ENCODE measurements at regions not wholly inside any gene's neighbourhood (a gene's known extent, or its start where the extent isn't known, plus 50 kb on each side); places are given as distances from the start of the nearest gene placed in this dataset.

GRCh38 chr2:16308816-16309215 is 356.8 kb downstream of the CYRIA start:
- no peak overlapping the region for H3K9ac ChIP-seq (replicated peaks in 1 of 4; ENCODE audit: extremely low read depth in 1 of 4, low read depth in 3 of 4, low read length in 3 of 4)

More at GRCh38 chr2:16308816-16309215, 356.8 kb downstream of the CYRIA start:
- ChIA-PET POLR2A (ENCODE audit: partially characterized antibody) (no interaction called here), CTCF (ENCODE audit: partially characterized antibody) (interaction anchor here (0.6 to 1.8 kb wide), 7 partner anchors 12 to 365 kb away, joined by 3 to 5 read pairs (median 3); no protein-coding TSS in a partner anchor)
- no peak for DNase-seq (ENCODE audit: low read depth in 1 of 2, low spot score in 2 of 2)
- Histone ChIP-seq H3K79me1 (ENCODE audit: low read depth, low read length) (no peaks in the 10 kb centered on the region), H3K36me3 (ENCODE audit: control insufficient read depth in 2 of 4, insufficient read depth in 4 of 4, low read length in 3 of 4) (no peaks in the 10 kb centered on the region), H3K56ac (replicated peaks; ENCODE audit: insufficient read length, low read depth, low read length) (no peak overlapping the region), H2BK5ac (ENCODE audit: low read depth, low read length) (no peak overlapping the region), H3K4me3 (ENCODE audit: extremely low read depth in 1 of 4, insufficient read depth in 2 of 4, low read depth in 3 of 4, low read length in 4 of 4) (no peak overlapping the region), H4K20me1 (replicated peaks in 1 of 2; ENCODE audit: control insufficient read depth in 1 of 2, insufficient read depth in 2 of 2, low read length in 2 of 2) (no peaks in the 10 kb centered on the region), H2BK15ac (ENCODE audit: low read length) (no peak overlapping the region), H4K8ac (ENCODE audit: extremely low read depth, insufficient read depth, low read length) (no peak overlapping the region), H2BK12ac (ENCODE audit: low read depth, low read length) (no peak overlapping the region), H2AK5ac (ENCODE audit: low read depth, low read length) (no peak overlapping the region), H2BK20ac (ENCODE audit: low read length) (no peak overlapping the region), H2BK120ac (replicated peaks; ENCODE audit: low read depth, low read length) (no peak overlapping the region), H3K23me2 (ENCODE audit: low read depth, low read length) (no peaks in the 10 kb centered on the region), H3K9me3 (ENCODE audit: insufficient read depth in 2 of 2, low read depth in 1 of 2, low read length in 1 of 2) (no peaks in the 10 kb centered on the region), H3K4me2 (ENCODE audit: insufficient read depth in 1 of 2, low read depth in 2 of 2, low read length in 2 of 2) (no peak overlapping the region), H4K91ac (replicated peaks; ENCODE audit: insufficient read length, low read length) (no peak overlapping the region), H3K18ac (ENCODE audit: extremely low read depth, low read length) (no peak overlapping the region), H3K23ac (ENCODE audit: insufficient read length) (no peak overlapping the region), H3K4me1 (replicated peaks in 1 of 4; ENCODE audit: control insufficient read depth in 3 of 4, insufficient read depth in 4 of 4, low read length in 3 of 4) (peaks cover 0 to 3% (median 1%) of the 10 kb centered on the region in 4 experiments; a peak in 2 of 7 replicates), H2AFZ (ENCODE audit: low read length) (no peak overlapping the region), H3K27ac (ENCODE audit: low read depth, low read length) (no peak overlapping the region), H3K4ac (replicated peaks; ENCODE audit: insufficient read length, low read depth, low read length) (no peak overlapping the region), H4K5ac (ENCODE audit: insufficient read length, low read depth, low read length) (no peak overlapping the region), H3K27me3 (replicated peaks in 1 of 4; ENCODE audit: control insufficient read depth in 3 of 4, extremely low read depth in 1 of 4, insufficient read depth in 3 of 4, low read length in 3 of 4) (no peaks in the 10 kb centered on the region; a peak in 1 of 7 replicates), H3K79me2 (ENCODE audit: control insufficient read depth in 1 of 2, insufficient read depth in 2 of 2, low read length in 2 of 2) (no peaks in the 10 kb centered on the region), H3K14ac (ENCODE audit: insufficient read length) (no peak overlapping the region)
- TF ChIP-seq TAF7 (optimal IDR thresholded peaks at IDR 0.05; ENCODE audit: borderline replicate concordance, low read depth, low read length) (no peak), ZNF274 (IDR thresholded peaks at IDR 0.05; ENCODE audit: borderline replicate concordance, extremely low read depth, low read length) (no peak), NANOG (IDR thresholded peaks at IDR 0.05; ENCODE audit: insufficient read depth, low read depth, low read length, poor library complexity, severe bottlenecking) (no peak), KDM1A (IDR thresholded peaks at IDR 0.05; ENCODE audit: borderline replicate concordance, low read length) (no peak), TEAD4 (IDR thresholded peaks at IDR 0.05; ENCODE audit: low read depth, low read length) (no peak), PHF8 (conservative IDR thresholded peaks at IDR 0.05; ENCODE audit: low read depth, low read length) (no peak), RAD21 (IDR thresholded peaks at IDR 0.05 in 1 of 2, conservative IDR thresholded peaks at IDR 0.05 in 1 of 2; ENCODE audit: low read depth in 2 of 2, low read length in 2 of 2) (no peak), RNF2 (IDR thresholded peaks at IDR 0.05; ENCODE audit: borderline replicate concordance, low read depth, low read length, missing control alignments, poor library complexity, severe bottlenecking) (no peak), NRF1 (IDR thresholded peaks at IDR 0.05; ENCODE audit: low read depth, low read length) (no peak), SIX5 (IDR thresholded peaks at IDR 0.05; ENCODE audit: low read depth, low read length) (no peak)
- TF ChIP-seq, protein P1, sequence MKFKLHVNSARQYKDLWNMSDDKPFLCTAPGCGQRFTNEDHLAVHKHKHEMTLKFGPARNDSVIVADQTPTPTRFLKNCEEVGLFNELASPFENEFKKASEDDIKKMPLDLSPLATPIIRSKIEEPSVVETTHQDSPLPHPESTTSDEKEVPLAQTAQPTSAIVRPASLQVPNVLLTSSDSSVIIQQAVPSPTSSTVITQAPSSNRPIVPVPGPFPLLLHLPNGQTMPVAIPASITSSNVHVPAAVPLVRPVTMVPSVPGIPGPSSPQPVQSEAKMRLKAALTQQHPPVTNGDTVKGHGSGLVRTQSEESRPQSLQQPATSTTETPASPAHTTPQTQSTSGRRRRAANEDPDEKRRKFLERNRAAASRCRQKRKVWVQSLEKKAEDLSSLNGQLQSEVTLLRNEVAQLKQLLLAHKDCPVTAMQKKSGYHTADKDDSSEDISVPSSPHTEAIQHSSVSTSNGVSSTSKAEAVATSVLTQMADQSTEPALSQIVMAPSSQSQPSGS (IDR thresholded peaks at IDR 0.05; ENCODE audit: low read length): no peak
- no peak for FAIRE-seq
- WGBS, 2 experiments (ENCODE audit: extremely low coverage in 1 of 2, insufficient coverage in 1 of 2, insufficient read length in 1 of 2, insufficient replicate concordance in 2 of 2, low coverage in 1 of 2, low lambda C conversion rate in 2 of 2, missing lambda C conversion rate in 1 of 2): 87% methylated on average over 2 of the region's 2 CpGs; no CpG with 5 or more reads in 1 of the 2 experiments

Measured in H1 (cell line).